SK-N-SH (cell line): ENCODE measurements at regions not wholly inside any gene's neighbourhood (a gene's known extent, or its start where the extent isn't known, plus 50 kb on each side); places are given as distances from the start of the nearest gene placed in this dataset.

Source experiments
- CTCF ChIP-seq: fragments of 200-600 bp; sonication (generic); IDR thresholded peaks from 2 replicates; pipeline ENCODE4 v1.6.1; 2017; ENCODE audit warnings: antibody characterized with exemption, mild to moderate bottlenecking, moderate library complexity
- EZH2phosphoT487 ChIP-seq: fragments of 200-600 bp; sonication (generic); IDR thresholded peaks from 2 replicates; pipeline ENCODE4 v1.6.1; 2017; ENCODE audit warnings: low read depth, mixed run types, mild to moderate bottlenecking, antibody characterized with exemption, moderate library complexity, borderline replicate concordance
- JUND ChIP-seq: IDR thresholded peaks from 2 replicates; pipeline ENCODE4 v1.4.0; 2012
- SIN3A ChIP-seq: IDR thresholded peaks from 2 replicates; pipeline ENCODE4 v1.6.1; 2012; ENCODE audit warnings: low read depth, mild to moderate bottlenecking, low read length, moderate library complexity, borderline replicate concordance
- TF ChIP-seq, protein P1 (sequence below): IDR thresholded peaks from 2 replicates; pipeline ENCODE4 v1.4.0; 2012; ENCODE audit warnings: low read depth, borderline replicate concordance
- TF ChIP-seq, protein P2 (sequence below): fragments of 150-350 bp; IDR thresholded peaks from 2 replicates; pipeline ENCODE4 v1.6.1; 2016; ENCODE audit warnings: mild to moderate bottlenecking, low read depth, low read length

- TF ChIP-seq CTCF (no peak), EZH2phosphoT487 (no peak), JUND (no peak), SIN3A (no peak)
- TF ChIP-seq, protein P1, sequence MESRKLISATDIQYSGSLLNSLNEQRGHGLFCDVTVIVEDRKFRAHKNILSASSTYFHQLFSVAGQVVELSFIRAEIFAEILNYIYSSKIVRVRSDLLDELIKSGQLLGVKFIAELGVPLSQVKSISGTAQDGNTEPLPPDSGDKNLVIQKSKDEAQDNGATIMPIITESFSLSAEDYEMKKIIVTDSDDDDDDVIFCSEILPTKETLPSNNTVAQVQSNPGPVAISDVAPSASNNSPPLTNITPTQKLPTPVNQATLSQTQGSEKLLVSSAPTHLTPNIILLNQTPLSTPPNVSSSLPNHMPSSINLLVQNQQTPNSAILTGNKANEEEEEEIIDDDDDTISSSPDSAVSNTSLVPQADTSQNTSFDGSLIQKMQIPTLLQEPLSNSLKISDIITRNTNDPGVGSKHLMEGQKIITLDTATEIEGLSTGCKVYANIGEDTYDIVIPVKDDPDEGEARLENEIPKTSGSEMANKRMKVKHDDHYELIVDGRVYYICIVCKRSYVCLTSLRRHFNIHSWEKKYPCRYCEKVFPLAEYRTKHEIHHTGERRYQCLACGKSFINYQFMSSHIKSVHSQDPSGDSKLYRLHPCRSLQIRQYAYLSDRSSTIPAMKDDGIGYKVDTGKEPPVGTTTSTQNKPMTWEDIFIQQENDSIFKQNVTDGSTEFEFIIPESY = no peak
- TF ChIP-seq, protein P2, sequence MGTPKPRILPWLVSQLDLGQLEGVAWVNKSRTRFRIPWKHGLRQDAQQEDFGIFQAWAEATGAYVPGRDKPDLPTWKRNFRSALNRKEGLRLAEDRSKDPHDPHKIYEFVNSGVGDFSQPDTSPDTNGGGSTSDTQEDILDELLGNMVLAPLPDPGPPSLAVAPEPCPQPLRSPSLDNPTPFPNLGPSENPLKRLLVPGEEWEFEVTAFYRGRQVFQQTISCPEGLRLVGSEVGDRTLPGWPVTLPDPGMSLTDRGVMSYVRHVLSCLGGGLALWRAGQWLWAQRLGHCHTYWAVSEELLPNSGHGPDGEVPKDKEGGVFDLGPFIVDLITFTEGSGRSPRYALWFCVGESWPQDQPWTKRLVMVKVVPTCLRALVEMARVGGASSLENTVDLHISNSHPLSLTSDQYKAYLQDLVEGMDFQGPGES = no peak
These were observed 1719.1 kb downstream of the MAT2B start for GRCh38 chr5:165224366-165225045.
